ENCODE measurements at regions not wholly inside any gene's neighbourhood (a gene's known extent, or its start where the extent isn't known, plus 50 kb on each side); places are given as distances from the start of the nearest gene placed in this dataset.
A peak's percentile ranks its signal among the peaks of the same experiment; 100 is the strongest.

GRCh38 chr6:141301779-141302178, 830.9 kb upstream of the GJE1 start:
- Histone ChIP-seq H3K27ac (ENCODE audit: extremely low read depth, low read depth, low read length) (no peak overlapping the region), H3K79me2 (ENCODE audit: control insufficient read depth, insufficient read depth, low read length) (no peaks in the 10 kb centered on the region), H3K9ac (ENCODE audit: insufficient read depth in 1 of 2, low read depth in 2 of 2, low read length in 2 of 2) (no peak overlapping the region), H3K4me2 (ENCODE audit: insufficient read depth, low read length) (no peak overlapping the region), H3K4me3 (no peak overlapping the region), H3K4me1 (replicated peaks in 1 of 2; ENCODE audit: control insufficient read depth in 2 of 2, insufficient read depth in 2 of 2, low read length in 2 of 2) (no peaks in the 10 kb centered on the region), H2AFZ (ENCODE audit: low read depth, low read length) (no peak overlapping the region), H3K36me3 (ENCODE audit: control insufficient read depth, insufficient read depth, low read length) (no peaks in the 10 kb centered on the region), H3K27me3 (ENCODE audit: control insufficient read depth in 2 of 2, insufficient read depth in 2 of 2, low read length in 2 of 2) (no peaks in the 10 kb centered on the region), H3K9me3 (replicated peaks; ENCODE audit: control insufficient read depth, insufficient read depth, low read depth, low read length) (no peaks in the 10 kb centered on the region), H3K9me1 (ENCODE audit: control insufficient read depth, insufficient read depth, low read length) (no peaks in the 10 kb centered on the region), H4K20me1 (replicated peaks; ENCODE audit: control insufficient read depth, insufficient read depth, low read length) (no peaks in the 10 kb centered on the region)
- DNase-seq (ENCODE audit: extremely low read depth in 1 of 4, low spot score in 3 of 4) (no peak), FAIRE-seq (no peak), ATAC-seq (no peak)
- BruUV-seq (replicated peaks), result no TSS peak
- in situ Hi-C loops (cut with MboI) (no loop called here), intact Hi-C loops (cut with micrococcal nuclease) (no loop called here)
- ChIA-PET CTCF (ENCODE audit: low intra/inter-chr PET ratio) (no interaction called here), POLR2A (no interaction called here)
- 2% methylated on average over 1 of the region's 1 CpG for WGBS (ENCODE audit: insufficient coverage, low coverage, missing lambda C conversion rate)
- TF ChIP-seq CEBPG (CRISPR knock-in tag; IDR thresholded peaks at IDR 0.05) (no peak), CEBPG (tag; conservative IDR thresholded peaks at IDR 0.05 in 1 of 2, IDR thresholded peaks at IDR 0.05 in 1 of 2) (peak in 1 of 2 experiments; percentile 24; a peak in 1 of 4 replicates), FOXK1 (CRISPR knock-in tag; IDR thresholded peaks at IDR 0.05; ENCODE audit: borderline replicate concordance) (no peak)

GRCh38 chr6:141290941-141291721, 841.6 kb upstream of the GJE1 start:
- Histone ChIP-seq H4K20me1 (replicated peaks; ENCODE audit: control insufficient read depth, insufficient read depth, low read length) (no peaks in the 10 kb centered on the region), H3K36me3 (ENCODE audit: control insufficient read depth, insufficient read depth, low read length) (no peaks in the 10 kb centered on the region), H3K9ac (ENCODE audit: insufficient read depth in 1 of 2, low read depth in 2 of 2, low read length in 2 of 2) (no peak overlapping the region), H3K27ac (ENCODE audit: extremely low read depth, low read depth, low read length) (no peak overlapping the region), H3K79me2 (ENCODE audit: control insufficient read depth, insufficient read depth, low read length) (no peaks in the 10 kb centered on the region), H3K4me1 (replicated peaks in 1 of 2; ENCODE audit: control insufficient read depth in 2 of 2, insufficient read depth in 2 of 2, low read length in 2 of 2) (no peaks in the 10 kb centered on the region), H3K9me3 (replicated peaks; ENCODE audit: control insufficient read depth, insufficient read depth, low read depth, low read length) (no peaks in the 10 kb centered on the region; the same call in 1 of the 2 replicates), H3K9me1 (ENCODE audit: control insufficient read depth, insufficient read depth, low read length) (no peaks in the 10 kb centered on the region), H3K4me2 (ENCODE audit: insufficient read depth, low read length) (no peak overlapping the region), H3K4me3 (no peak overlapping the region), H2AFZ (ENCODE audit: low read depth, low read length) (no peak overlapping the region), H3K27me3 (ENCODE audit: control insufficient read depth in 2 of 2, insufficient read depth in 2 of 2, low read length in 2 of 2) (no peaks in the 10 kb centered on the region)
- ChIA-PET POLR2A (no interaction called here), CTCF (ENCODE audit: low intra/inter-chr PET ratio) (no interaction called here)
- WGBS (ENCODE audit: insufficient coverage, low coverage, missing lambda C conversion rate), result 0% methylated on average over 3 of the region's 3 CpGs
- DNase-seq (ENCODE audit: extremely low read depth in 1 of 4, low spot score in 3 of 4), result no peak
- no peak for FAIRE-seq
- no peak for ATAC-seq
- in situ Hi-C loops (cut with MboI) (loop anchor here (25.0 kb wide), 1 partner anchor 504 kb away; no protein-coding TSS in a partner anchor), intact Hi-C loops (cut with micrococcal nuclease) (no loop called here)
- no TSS peak for BruUV-seq (replicated peaks)
- TF ChIP-seq CEBPB (tag; IDR thresholded peaks at IDR 0.05) (no peak), USF2 (CRISPR knock-in tag; IDR thresholded peaks at IDR 0.05) (no peak), PTBP1 (IDR thresholded peaks at IDR 0.05; ENCODE audit: low read depth, low read length) (no peak), KLF1 (tag; IDR thresholded peaks at IDR 0.05) (no peak), YBX1 (IDR thresholded peaks at IDR 0.05) (no peak), ESRRA (IDR thresholded peaks at IDR 0.05; ENCODE audit: borderline replicate concordance, low read depth) (no peak), MAFG (tag; conservative IDR thresholded peaks at IDR 0.05) (no peak), TCF3 (CRISPR knock-in tag; IDR thresholded peaks at IDR 0.05) (no peak), CC2D1A (IDR thresholded peaks at IDR 0.05) (no peak), PHB (CRISPR knock-in tag; IDR thresholded peaks at IDR 0.05) (no peak), NFXL1 (CRISPR knock-in tag; IDR thresholded peaks at IDR 0.05) (no peak), RBM25 (IDR thresholded peaks at IDR 0.05; ENCODE audit: low read depth, low read length, severe bottlenecking) (no peak), ZNF436 (CRISPR knock-in tag; IDR thresholded peaks at IDR 0.05) (no peak), HEY1 (CRISPR knock-in tag; IDR thresholded peaks at IDR 0.05; ENCODE audit: borderline replicate concordance) (no peak)

Data from K562 (cell line).